ENCODE measurements at regions not wholly inside any gene's neighbourhood (a gene's known extent, or its start where the extent isn't known, plus 50 kb on each side); places are given as distances from the start of the nearest gene placed in this dataset.

GRCh38 chr13:48827709-48828108 is 148.0 kb upstream of the FNDC3A start:
- no peak overlapping the region for H3K4me3 ChIP-seq
- 93 to 97% (median 94%) methylated on average over 2 of the region's 2 CpGs for WGBS, 5 donors
- peaks cover 0 to 24% (median 17%) of the 10 kb centered on the region in 4 donors for H3K9me3 ChIP-seq
- TF ChIP-seq POLR2A (IDR thresholded peaks at IDR 0.05) (no peak), EP300 (IDR thresholded peaks at IDR 0.05) (no peak), POLR2AphosphoS5 (IDR thresholded peaks at IDR 0.05) (no peak), CTCF (IDR thresholded peaks at IDR 0.05) (no peak)
- H3K36me3 ChIP-seq: no peaks in the 10 kb centered on the region
- intact Hi-C loops (cut with DNase I; ENCODE audit: low total_unique reads): no loop called here
- no peaks in the 10 kb centered on the region for H3K27me3 ChIP-seq
- DNase-seq: no peak
- no peaks in the 10 kb centered on the region for H3K4me1 ChIP-seq
- H3K27ac ChIP-seq: no peak overlapping the region

GRCh38 chr13:48828962-48829411 is 146.7 kb upstream of the FNDC3A start:
- intact Hi-C loops (cut with DNase I; ENCODE audit: low total_unique reads): no loop called here
- no peaks in the 10 kb centered on the region for H3K27me3 ChIP-seq
- H3K4me3 ChIP-seq: no peak overlapping the region
- no peaks in the 10 kb centered on the region for H3K36me3 ChIP-seq
- 35 to 51% (median 43%) methylated on average over 2 of the region's 2 CpGs for WGBS, 5 donors
- peaks cover 0 to 29% (median 19%) of the 10 kb centered on the region in 4 donors for H3K9me3 ChIP-seq
- DNase-seq: peak in 1 of 2 donors; percentile 64
- H3K4me1 ChIP-seq: no peaks in the 10 kb centered on the region
- TF ChIP-seq POLR2A (IDR thresholded peaks at IDR 0.05) (no peak), EP300 (IDR thresholded peaks at IDR 0.05) (no peak), POLR2AphosphoS5 (IDR thresholded peaks at IDR 0.05) (no peak), CTCF (IDR thresholded peaks at IDR 0.05) (no peak)
- no peak overlapping the region for H3K27ac ChIP-seq

DNA sequence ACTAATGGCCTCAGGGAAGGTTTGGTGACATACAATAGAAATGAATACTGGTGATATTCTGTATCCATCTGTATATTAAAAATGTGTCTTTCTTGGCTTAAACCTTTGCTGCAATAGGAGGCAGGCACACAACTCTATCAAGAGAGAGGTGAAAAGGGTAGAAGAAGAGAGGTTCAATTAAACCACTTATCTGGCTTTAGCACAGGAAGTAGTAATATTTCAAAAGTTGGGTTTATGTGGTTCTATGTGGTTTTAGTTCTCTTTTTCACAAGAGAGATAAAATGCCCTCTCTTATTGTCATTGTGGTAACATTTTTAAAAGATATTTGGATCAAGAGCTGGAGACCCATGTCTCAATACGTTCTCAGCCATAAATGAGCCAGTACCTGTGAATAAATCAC is 146.2 kb upstream of the FNDC3A start:
- H3K36me3 ChIP-seq: no peaks in the 10 kb centered on the region
- WGBS, 5 donors: 68 to 79% (median 73%) methylated on average over 1 of the region's 1 CpG
- no peak overlapping the region for H3K27ac ChIP-seq
- no peaks in the 10 kb centered on the region for H3K27me3 ChIP-seq
- intact Hi-C loops (cut with DNase I; ENCODE audit: low total_unique reads): no loop called here
- H3K9me3 ChIP-seq: peaks cover 0 to 29% (median 21%) of the 10 kb centered on the region in 4 donors
- no peak for DNase-seq
- H3K4me3 ChIP-seq: no peak overlapping the region
- no peaks in the 10 kb centered on the region for H3K4me1 ChIP-seq
- no peak for TF ChIP-seq POLR2AphosphoS5 (IDR thresholded peaks at IDR 0.05)
- TF ChIP-seq POLR2A (IDR thresholded peaks at IDR 0.05): no peak
- no peak for TF ChIP-seq EP300 (IDR thresholded peaks at IDR 0.05)
- no peak for TF ChIP-seq CTCF (IDR thresholded peaks at IDR 0.05)

DNA sequence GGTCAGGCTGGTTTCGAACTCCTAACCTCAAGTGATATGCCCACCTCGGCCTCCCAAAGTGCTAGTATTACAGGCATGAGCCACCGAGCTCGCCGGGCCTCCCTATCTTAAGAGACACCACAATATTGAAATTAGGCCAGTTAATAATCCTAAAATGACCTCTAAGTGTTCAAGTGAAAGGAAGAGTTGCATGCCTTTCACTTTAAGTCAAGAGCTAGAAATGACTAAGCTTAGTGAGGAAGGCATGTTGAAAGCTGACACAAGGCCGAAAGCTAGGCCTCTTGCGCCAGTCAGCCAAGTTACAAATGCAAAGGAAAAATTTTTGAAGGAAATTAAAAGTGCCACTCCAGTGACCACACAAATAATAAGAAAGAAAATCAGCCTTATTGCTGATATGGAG is 144.5 kb upstream of the FNDC3A start:
- Histone ChIP-seq H3K27me3 (no peaks in the 10 kb centered on the region), H3K4me1 (no peaks in the 10 kb centered on the region), H3K9me3 (peaks cover 0 to 39% (median 23%) of the 10 kb centered on the region in 4 donors), H3K27ac (no peak overlapping the region), H3K4me3 (no peak overlapping the region), H3K36me3 (no peaks in the 10 kb centered on the region)
- DNase-seq: no peak
- TF ChIP-seq CTCF (IDR thresholded peaks at IDR 0.05) (no peak), POLR2AphosphoS5 (IDR thresholded peaks at IDR 0.05) (no peak)
- WGBS, 5 donors: 71 to 93% (median 84%) methylated on average over 7 of the region's 7 CpGs
- intact Hi-C loops (cut with DNase I; ENCODE audit: low total_unique reads): no loop called here
